K562 (cell line): ENCODE measurements at regions not wholly inside any gene's neighbourhood (a gene's known extent, or its start where the extent isn't known, plus 50 kb on each side); places are given as distances from the start of the nearest gene placed in this dataset.

Experiments
- CREB1 ChIP-seq, 2 experiments: sonication (generic) in 1 of 2; formaldehyde crosslinking in 1 of 2; IDR thresholded peaks; 2 replicates each; pipeline versions ENCODE4 v1.6.1 to v1.8.0; 2012 to 2022; ENCODE audit warnings: inconsistent platforms in 1 of 2, mild to moderate bottlenecking in 1 of 2, missing genetic modification reagents in 1 of 2, moderate library complexity in 1 of 2
- FOS ChIP-seq: IDR thresholded peaks from 3 replicates; pipeline ENCODE4 v1.6.1; 2011; ENCODE audit not compliant: insufficient read length; ENCODE audit errors: extremely low read depth
- GTF2F1 ChIP-seq: IDR thresholded peaks from 2 replicates; pipeline ENCODE4 v1.6.1; 2011; ENCODE audit warnings: low read depth, low read length, improper control_type of control experiment
- KAT2B ChIP-seq: IDR thresholded peaks from one replicate; pipeline ENCODE4 v1.6.1; 2012; ENCODE audit warnings: low read depth, mild to moderate bottlenecking, control low read depth, inconsistent platforms, low read length, moderate library complexity
- KAT8 ChIP-seq: fragments of 450-650 bp; IDR thresholded peaks from 2 replicates; pipeline ENCODE4 v1.6.1; 2016; ENCODE audit warnings: low read depth, mild to moderate bottlenecking
- ZKSCAN1 ChIP-seq: fragments of 150-350 bp; IDR thresholded peaks from 2 replicates; pipeline ENCODE4 v1.6.1; 2016; ENCODE audit warnings: low read depth, low read length
- TF ChIP-seq, protein P1 (sequence below): fragments of 450-650 bp; IDR thresholded peaks from 2 replicates; pipeline ENCODE4 v1.6.1; 2016; ENCODE audit warnings: missing biosample characterization, missing genetic modification characterization
- TF ChIP-seq, protein P2 (sequence below): IDR thresholded peaks from 3 replicates; pipeline ENCODE4 v1.6.1; 2011; ENCODE audit warnings: borderline replicate concordance, mild to moderate bottlenecking, moderate library complexity; ENCODE audit not compliant: insufficient read length; ENCODE audit errors: extremely low read depth
- TF ChIP-seq, protein P3 (sequence below), 3 experiments: IDR thresholded peaks in 2 of 3; conservative IDR thresholded peaks in 1 of 3; 2 replicates each; pipeline ENCODE4 v1.5.1; 2011 to 2012; ENCODE audit warnings: low read length in 3 of 3, mild to moderate bottlenecking in 3 of 3, control low read depth in 2 of 3, improper control_type of control experiment in 1 of 3, inconsistent platforms in 1 of 3, low read depth in 1 of 3, mixed read lengths in 1 of 3, moderate library complexity in 1 of 3; ENCODE audit not compliant: insufficient read depth in 2 of 3

DNA sequence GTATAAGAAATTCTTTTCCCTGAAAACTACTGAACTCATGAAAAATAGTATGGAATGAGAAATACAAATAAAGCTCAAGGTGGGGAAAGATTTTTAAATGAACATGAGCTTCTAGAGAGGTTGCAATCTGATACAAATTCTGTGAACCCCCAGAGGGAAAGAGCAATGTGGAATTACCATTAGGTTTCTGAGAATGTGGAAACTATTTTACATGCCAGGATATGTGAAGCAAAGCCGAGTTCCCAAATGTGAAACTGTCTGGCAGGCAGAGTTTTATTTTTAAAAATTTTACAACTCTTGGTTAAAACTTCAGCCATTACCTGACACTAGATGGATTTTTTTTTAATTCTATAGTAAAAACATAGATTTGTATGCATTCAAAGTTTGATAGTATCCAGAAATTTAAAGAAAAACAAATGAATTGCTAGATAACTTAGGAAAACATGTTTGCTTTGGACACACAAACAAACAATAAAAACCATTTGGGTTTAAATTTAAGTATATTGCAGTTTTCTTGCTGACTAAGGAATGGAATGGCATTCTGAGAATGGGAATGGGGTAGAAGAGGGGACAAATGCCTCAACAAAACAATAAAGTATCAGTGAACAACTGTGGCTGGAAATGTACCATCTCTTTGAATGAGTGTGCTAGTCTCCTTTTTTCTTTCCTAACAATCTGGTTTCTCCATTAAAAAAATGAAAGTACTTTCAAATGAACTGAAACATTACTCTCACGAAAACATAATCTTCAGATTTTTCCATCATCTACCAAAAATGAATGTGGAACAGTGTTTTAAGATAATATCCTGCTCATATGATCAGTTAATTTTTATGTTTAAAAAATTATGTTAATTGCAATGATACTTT is 99.6 kb downstream of the PCDH18 start:
- TF ChIP-seq CREB1 (IDR thresholded peaks at IDR 0.05) (no peak), CREB1 (CRISPR knock-in tag; IDR thresholded peaks at IDR 0.05) (no peak), KAT8 (no peak), FOS (no peak), ZKSCAN1 (no peak), KAT2B (no peak), GTF2F1 (no peak)
- TF ChIP-seq, protein P1, sequence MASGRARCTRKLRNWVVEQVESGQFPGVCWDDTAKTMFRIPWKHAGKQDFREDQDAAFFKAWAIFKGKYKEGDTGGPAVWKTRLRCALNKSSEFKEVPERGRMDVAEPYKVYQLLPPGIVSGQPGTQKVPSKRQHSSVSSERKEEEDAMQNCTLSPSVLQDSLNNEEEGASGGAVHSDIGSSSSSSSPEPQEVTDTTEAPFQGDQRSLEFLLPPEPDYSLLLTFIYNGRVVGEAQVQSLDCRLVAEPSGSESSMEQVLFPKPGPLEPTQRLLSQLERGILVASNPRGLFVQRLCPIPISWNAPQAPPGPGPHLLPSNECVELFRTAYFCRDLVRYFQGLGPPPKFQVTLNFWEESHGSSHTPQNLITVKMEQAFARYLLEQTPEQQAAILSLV (tag): no peak
- TF ChIP-seq, protein P2, sequence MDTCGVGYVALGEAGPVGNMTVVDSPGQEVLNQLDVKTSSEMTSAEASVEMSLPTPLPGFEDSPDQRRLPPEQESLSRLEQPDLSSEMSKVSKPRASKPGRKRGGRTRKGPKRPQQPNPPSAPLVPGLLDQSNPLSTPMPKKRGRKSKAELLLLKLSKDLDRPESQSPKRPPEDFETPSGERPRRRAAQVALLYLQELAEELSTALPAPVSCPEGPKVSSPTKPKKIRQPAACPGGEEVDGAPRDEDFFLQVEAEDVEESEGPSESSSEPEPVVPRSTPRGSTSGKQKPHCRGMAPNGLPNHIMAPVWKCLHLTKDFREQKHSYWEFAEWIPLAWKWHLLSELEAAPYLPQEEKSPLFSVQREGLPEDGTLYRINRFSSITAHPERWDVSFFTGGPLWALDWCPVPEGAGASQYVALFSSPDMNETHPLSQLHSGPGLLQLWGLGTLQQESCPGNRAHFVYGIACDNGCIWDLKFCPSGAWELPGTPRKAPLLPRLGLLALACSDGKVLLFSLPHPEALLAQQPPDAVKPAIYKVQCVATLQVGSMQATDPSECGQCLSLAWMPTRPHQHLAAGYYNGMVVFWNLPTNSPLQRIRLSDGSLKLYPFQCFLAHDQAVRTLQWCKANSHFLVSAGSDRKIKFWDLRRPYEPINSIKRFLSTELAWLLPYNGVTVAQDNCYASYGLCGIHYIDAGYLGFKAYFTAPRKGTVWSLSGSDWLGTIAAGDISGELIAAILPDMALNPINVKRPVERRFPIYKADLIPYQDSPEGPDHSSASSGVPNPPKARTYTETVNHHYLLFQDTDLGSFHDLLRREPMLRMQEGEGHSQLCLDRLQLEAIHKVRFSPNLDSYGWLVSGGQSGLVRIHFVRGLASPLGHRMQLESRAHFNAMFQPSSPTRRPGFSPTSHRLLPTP: no peak
- TF ChIP-seq, protein P3, sequence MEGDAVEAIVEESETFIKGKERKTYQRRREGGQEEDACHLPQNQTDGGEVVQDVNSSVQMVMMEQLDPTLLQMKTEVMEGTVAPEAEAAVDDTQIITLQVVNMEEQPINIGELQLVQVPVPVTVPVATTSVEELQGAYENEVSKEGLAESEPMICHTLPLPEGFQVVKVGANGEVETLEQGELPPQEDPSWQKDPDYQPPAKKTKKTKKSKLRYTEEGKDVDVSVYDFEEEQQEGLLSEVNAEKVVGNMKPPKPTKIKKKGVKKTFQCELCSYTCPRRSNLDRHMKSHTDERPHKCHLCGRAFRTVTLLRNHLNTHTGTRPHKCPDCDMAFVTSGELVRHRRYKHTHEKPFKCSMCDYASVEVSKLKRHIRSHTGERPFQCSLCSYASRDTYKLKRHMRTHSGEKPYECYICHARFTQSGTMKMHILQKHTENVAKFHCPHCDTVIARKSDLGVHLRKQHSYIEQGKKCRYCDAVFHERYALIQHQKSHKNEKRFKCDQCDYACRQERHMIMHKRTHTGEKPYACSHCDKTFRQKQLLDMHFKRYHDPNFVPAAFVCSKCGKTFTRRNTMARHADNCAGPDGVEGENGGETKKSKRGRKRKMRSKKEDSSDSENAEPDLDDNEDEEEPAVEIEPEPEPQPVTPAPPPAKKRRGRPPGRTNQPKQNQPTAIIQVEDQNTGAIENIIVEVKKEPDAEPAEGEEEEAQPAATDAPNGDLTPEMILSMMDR (IDR thresholded peaks at IDR 0.05 in 2 of 3, conservative IDR thresholded peaks at IDR 0.05 in 1 of 3; ENCODE audit: insufficient read depth in 2 of 3, low read depth in 1 of 3, low read length in 3 of 3): no peak
